GM12878 (cell line): ENCODE measurements at regions not wholly inside any gene's neighbourhood (a gene's known extent, or its start where the extent isn't known, plus 50 kb on each side); places are given as distances from the start of the nearest gene placed in this dataset.

ENCODE experiments used
- ATAC-seq: fragments of 200-7000 bp; cut with Tn5 transposase; 3 replicates; pipeline ENCODE4 v1.9.1; 2020; ENCODE audit warnings: mild to moderate bottlenecking, moderate library complexity
- BruUV-seq: library from RNA; stranded (reverse); fragments of 400-500 nt; replicated peaks from 2 replicates; lab custom pipeline; 2021; lab: Mats Ljungman, UMichigan
- CTCF ChIA-PET: fragments of 300-600 bp; sonication (Branson Sonifier 250); formaldehyde crosslinking; extraction: SDS; loops from one replicate; lab custom pipeline; 2021; ENCODE audit warnings: inconsistent platforms; lab: Yijun Ruan, JAX
- POLR2A ChIA-PET: fragments of 350-600 bp; formaldehyde crosslinking; extraction: SDS; loops from one replicate; lab custom pipeline; 2021; ENCODE audit warnings: inconsistent platforms; lab: Charles Lee
- RAD21 ChIA-PET: fragments of 300-600 bp; sonication (Branson Sonifier 250); formaldehyde crosslinking; loops from one replicate; lab custom pipeline; 2023; ENCODE audit warnings: antibody characterized with exemption; ENCODE audit not compliant: unreplicated experiment; lab: Charles Lee
- SMC1A ChIA-PET: fragments of 300-600 bp; sonication (Branson Sonifier 250); formaldehyde crosslinking; loops from one replicate; lab custom pipeline; 2023; ENCODE audit not compliant: unreplicated experiment, uncharacterized antibody; lab: Charles Lee
- DNase-seq: peaks from one replicate; pipeline ENCODE4 v3.0.0-alpha.2; 2011; ENCODE audit warnings: low read depth, low spot score
- FAIRE-seq: peaks from 3 replicates; lab custom pipeline; 2011; peaks lifted over from hg19 to GRCh38; lab: Jason Lieb, UNC
- H2AFZ ChIP-seq: 2 replicates; pipeline ENCODE4 v1.6.0; 2011; ENCODE audit warnings: low read depth, low read length, control low read depth; ENCODE audit not compliant: control insufficient read depth
- H3K27ac ChIP-seq: 2 replicates; pipeline ENCODE4 v1.5.1; 2011; ENCODE audit warnings: control low read depth; ENCODE audit not compliant: control insufficient read depth, insufficient read depth
- H3K27me3 ChIP-seq, 2 experiments: replicated peaks in 1 of 2; 2 replicates each; pipeline versions ENCODE4 v1.6.0 to v1.6.1; 2011; ENCODE audit warnings: low read length in 1 of 2; ENCODE audit not compliant: control insufficient read depth in 2 of 2, insufficient read depth in 2 of 2
- H3K36me3 ChIP-seq, 2 experiments: 2 replicates each; pipeline ENCODE4 v1.5.1; 2011; ENCODE audit warnings: low read length in 1 of 2; ENCODE audit not compliant: control insufficient read depth in 2 of 2, insufficient read depth in 2 of 2
- H3K4me1 ChIP-seq: 2 replicates; pipeline ENCODE4 v1.6.1; 2011; ENCODE audit warnings: mild to moderate bottlenecking, low read length, moderate library complexity, mixed read lengths; ENCODE audit not compliant: control insufficient read depth, insufficient read depth
- H3K4me2 ChIP-seq: 2 replicates; pipeline ENCODE4 v1.6.0; 2011; ENCODE audit warnings: control low read depth; ENCODE audit not compliant: control insufficient read depth, insufficient read depth
- H3K4me3 ChIP-seq: fragments of 200-600 bp; sonication (generic); 2 replicates; pipeline ENCODE4 v1.5.1; 2016
- H3K79me2 ChIP-seq: 2 replicates; pipeline ENCODE4 v1.6.0; 2011; ENCODE audit warnings: low read length; ENCODE audit not compliant: control insufficient read depth, insufficient read depth
- H3K9ac ChIP-seq: 2 replicates; pipeline ENCODE4 v1.8.0; 2011; ENCODE audit warnings: low read length, control low read depth, mixed read lengths; ENCODE audit not compliant: control insufficient read depth, insufficient read depth
- H3K9me3 ChIP-seq: replicated peaks from 3 replicates; pipeline ENCODE4 v1.5.1; 2011; ENCODE audit warnings: mild to moderate bottlenecking, low read length; ENCODE audit not compliant: control insufficient read depth, insufficient read depth
- H4K20me1 ChIP-seq: 2 replicates; pipeline ENCODE4 v1.6.0; 2011; ENCODE audit not compliant: control insufficient read depth, insufficient read depth
- BHLHE40 ChIP-seq, 2 experiments: fragments of 450-650 bp in 1 of 2; IDR thresholded peaks; 2 replicates each; pipeline ENCODE4 v1.6.1; 2011 to 2017; ENCODE audit warnings: low read depth in 2 of 2, borderline replicate concordance in 1 of 2, improper control_type of control experiment in 1 of 2, low read length in 1 of 2, mild to moderate bottlenecking in 1 of 2
- CHD2 ChIP-seq: IDR thresholded peaks from 2 replicates; pipeline ENCODE4 v1.6.1; 2011; ENCODE audit warnings: low read depth, low read length, improper control_type of control experiment, borderline replicate concordance
- EP300 ChIP-seq, 2 experiments: fragments of 150-350 bp in 1 of 2; IDR thresholded peaks; 2 replicates each; pipeline ENCODE4 v1.6.1; 2011 to 2012; ENCODE audit warnings: low read depth in 2 of 2, low read length in 2 of 2, borderline replicate concordance in 1 of 2, improper control_type of control experiment in 1 of 2, inconsistent platforms in 1 of 2; ENCODE audit not compliant: control insufficient read depth in 1 of 2
- FOXK2 ChIP-seq: fragments of 450-650 bp; IDR thresholded peaks from 2 replicates; pipeline ENCODE4 v1.6.1; 2017; ENCODE audit warnings: mild to moderate bottlenecking, moderate library complexity
- MTA3 ChIP-seq: IDR thresholded peaks from 2 replicates; pipeline ENCODE4 v1.6.1; 2012; ENCODE audit warnings: low read length, inconsistent platforms, borderline replicate concordance
- MYB ChIP-seq: fragments of 150-350 bp; IDR thresholded peaks from 2 replicates; pipeline ENCODE4 v1.6.1; 2014; ENCODE audit warnings: mild to moderate bottlenecking, low read depth, low read length, borderline replicate concordance
- NRF1 ChIP-seq: conservative IDR thresholded peaks from 2 replicates; pipeline ENCODE4 v1.6.1; 2011; ENCODE audit warnings: mild to moderate bottlenecking, low read depth, low read length, improper control_type of control experiment
- TCF12 ChIP-seq: IDR thresholded peaks from 2 replicates; pipeline ENCODE4 v1.6.1; 2011; ENCODE audit warnings: low read depth, mild to moderate bottlenecking, low read length
- YY1 ChIP-seq: IDR thresholded peaks from 2 replicates; pipeline ENCODE4 v1.6.1; 2011; ENCODE audit warnings: low read depth, mild to moderate bottlenecking, low read length
- ZSCAN29 ChIP-seq: fragments of 450-650 bp; IDR thresholded peaks from 2 replicates; pipeline ENCODE4 v1.6.1; 2017; ENCODE audit warnings: mild to moderate bottlenecking, moderate library complexity
- WGBS: methylation state at CpG from one replicate; pipeline ENCODE4 v1.1.6; 2016; ENCODE audit warnings: low lambda C conversion rate; ENCODE audit not compliant: insufficient replicate concordance, insufficient coverage; ENCODE audit errors: missing lambda C conversion rate; 5-methylcytosine and 5-hydroxymethylcytosine counted together
- in situ Hi-C: fragments of 300-500 bp; cut with MboI; formaldehyde crosslinking; loops from 9 replicates; pipeline ENCODE4 v1.14.3; 2018; ENCODE audit warnings: mixed read lengths
- intact Hi-C: fragments of 100-400 bp; cut with micrococcal nuclease; formaldehyde crosslinking; loops from one replicate; pipeline ENCODE4 v1.14.2; 2022; ENCODE audit not compliant: unreplicated experiment
- TF ChIP-seq, protein P1 (sequence below): fragments of 450-650 bp; formaldehyde crosslinking; IDR thresholded peaks from 2 replicates; pipeline ENCODE4 v1.5.0; 2022; ENCODE audit warnings: mild to moderate bottlenecking, missing genetic modification characterization
- TF ChIP-seq, protein P2 (sequence below): IDR thresholded peaks from 2 replicates; pipeline ENCODE4 v1.6.1; 2012; ENCODE audit warnings: low read depth, low read length, improper control_type of control experiment
- TF ChIP-seq, protein P3 (sequence below): fragments of 450-650 bp; formaldehyde crosslinking; IDR thresholded peaks from 2 replicates; pipeline ENCODE4 v1.4.0; 2022; ENCODE audit warnings: mild to moderate bottlenecking, moderate library complexity
- TF ChIP-seq, protein P4 (sequence below): IDR thresholded peaks from 2 replicates; pipeline ENCODE4 v1.6.1; 2011; ENCODE audit warnings: borderline replicate concordance, low read depth, mild to moderate bottlenecking, moderate library complexity, mixed read lengths, low read length; ENCODE audit not compliant: insufficient read depth; ENCODE audit errors: extremely low read length

DNA sequence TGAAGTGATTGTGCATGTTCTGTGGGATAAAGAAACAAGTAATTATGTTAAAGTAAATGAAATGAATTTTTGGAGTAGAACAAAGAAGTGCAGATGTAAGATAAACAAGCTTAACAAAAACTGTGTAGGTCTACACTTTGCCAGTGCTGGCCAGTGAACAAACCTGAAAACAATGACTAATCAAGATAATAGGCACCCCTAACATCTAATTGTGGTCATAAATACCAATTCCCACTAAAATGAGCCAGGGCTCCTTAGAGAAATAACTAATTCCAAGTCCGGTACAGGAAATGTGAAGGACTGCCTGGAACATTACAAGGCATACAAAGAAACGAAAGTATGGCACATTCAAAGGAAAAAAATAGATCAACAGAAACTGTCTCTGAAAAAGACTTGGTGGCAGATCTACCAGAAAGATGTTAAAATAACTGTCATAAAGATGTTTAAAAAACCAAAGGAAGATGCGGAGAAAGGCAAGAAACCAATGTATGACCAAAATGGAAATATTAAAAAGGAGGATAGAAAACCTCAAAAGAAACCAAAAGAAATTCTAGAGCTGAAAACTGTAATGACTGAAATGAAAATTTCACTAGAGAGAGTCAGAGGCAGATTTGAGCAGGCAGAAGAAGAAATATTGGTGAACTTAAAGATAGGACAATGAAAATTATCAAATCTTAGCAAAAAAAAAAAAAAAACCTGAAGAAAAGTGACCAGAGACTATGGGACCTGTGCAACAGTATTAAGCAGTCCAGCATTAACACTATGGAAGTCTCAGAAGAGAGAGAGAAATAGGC, 94.7 kb upstream of the SLC66A3 start:
- CTCF ChIA-PET, result no interaction called here
- FAIRE-seq, result no peak
- POLR2A ChIA-PET, result no interaction called here
- Histone ChIP-seq H3K27ac (no peak overlapping the region), H3K4me2 (no peak overlapping the region), H3K9me3 (no peaks in the 10 kb centered on the region; the same call in 2 of the 3 replicates), H3K4me1 (no peaks in the 10 kb centered on the region), H3K27me3 (peaks cover 2 to 5% of the 10 kb centered on the region in 2 experiments; a peak in 3 of 4 replicates), H3K79me2 (no peaks in the 10 kb centered on the region), H4K20me1 (no peaks in the 10 kb centered on the region), H3K4me3 (no peak overlapping the region), H2AFZ (no peak overlapping the region), H3K9ac (no peak overlapping the region), H3K36me3 (no peaks in the 10 kb centered on the region)
- RAD21 ChIA-PET, result no interaction called here
- DNase-seq, result no peak
- no peak for ATAC-seq
- WGBS, result 19% methylated on average over 3 of the region's 3 CpGs
- intact Hi-C loops, result no loop called here
- SMC1A ChIA-PET, result no interaction called here
- in situ Hi-C loops, result no loop called here
- no TSS peak for BruUV-seq
- TF ChIP-seq, protein P1, sequence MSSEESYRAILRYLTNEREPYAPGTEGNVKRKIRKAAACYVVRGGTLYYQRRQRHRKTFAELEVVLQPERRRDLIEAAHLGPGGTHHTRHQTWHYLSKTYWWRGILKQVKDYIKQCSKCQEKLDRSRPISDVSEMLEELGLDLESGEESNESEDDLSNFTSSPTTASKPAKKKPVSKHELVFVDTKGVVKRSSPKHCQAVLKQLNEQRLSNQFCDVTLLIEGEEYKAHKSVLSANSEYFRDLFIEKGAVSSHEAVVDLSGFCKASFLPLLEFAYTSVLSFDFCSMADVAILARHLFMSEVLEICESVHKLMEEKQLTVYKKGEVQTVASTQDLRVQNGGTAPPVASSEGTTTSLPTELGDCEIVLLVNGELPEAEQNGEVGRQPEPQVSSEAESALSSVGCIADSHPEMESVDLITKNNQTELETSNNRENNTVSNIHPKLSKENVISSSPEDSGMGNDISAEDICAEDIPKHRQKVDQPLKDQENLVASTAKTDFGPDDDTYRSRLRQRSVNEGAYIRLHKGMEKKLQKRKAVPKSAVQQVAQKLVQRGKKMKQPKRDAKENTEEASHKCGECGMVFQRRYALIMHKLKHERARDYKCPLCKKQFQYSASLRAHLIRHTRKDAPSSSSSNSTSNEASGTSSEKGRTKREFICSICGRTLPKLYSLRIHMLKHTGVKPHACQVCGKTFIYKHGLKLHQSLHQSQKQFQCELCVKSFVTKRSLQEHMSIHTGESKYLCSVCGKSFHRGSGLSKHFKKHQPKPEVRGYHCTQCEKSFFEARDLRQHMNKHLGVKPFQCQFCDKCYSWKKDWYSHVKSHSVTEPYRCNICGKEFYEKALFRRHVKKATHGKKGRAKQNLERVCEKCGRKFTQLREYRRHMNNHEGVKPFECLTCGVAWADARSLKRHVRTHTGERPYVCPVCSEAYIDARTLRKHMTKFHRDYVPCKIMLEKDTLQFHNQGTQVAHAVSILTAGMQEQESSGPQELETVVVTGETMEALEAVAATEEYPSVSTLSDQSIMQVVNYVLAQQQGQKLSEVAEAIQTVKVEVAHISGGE, result no peak
- TF ChIP-seq YY1, result no peak
- no peak for TF ChIP-seq BHLHE40 (IDR thresholded peaks at IDR 0.05; ENCODE audit: borderline replicate concordance in 1 of 2, low read depth in 2 of 2, low read length in 1 of 2)
- no peak for TF ChIP-seq TCF12
- TF ChIP-seq, protein P2, sequence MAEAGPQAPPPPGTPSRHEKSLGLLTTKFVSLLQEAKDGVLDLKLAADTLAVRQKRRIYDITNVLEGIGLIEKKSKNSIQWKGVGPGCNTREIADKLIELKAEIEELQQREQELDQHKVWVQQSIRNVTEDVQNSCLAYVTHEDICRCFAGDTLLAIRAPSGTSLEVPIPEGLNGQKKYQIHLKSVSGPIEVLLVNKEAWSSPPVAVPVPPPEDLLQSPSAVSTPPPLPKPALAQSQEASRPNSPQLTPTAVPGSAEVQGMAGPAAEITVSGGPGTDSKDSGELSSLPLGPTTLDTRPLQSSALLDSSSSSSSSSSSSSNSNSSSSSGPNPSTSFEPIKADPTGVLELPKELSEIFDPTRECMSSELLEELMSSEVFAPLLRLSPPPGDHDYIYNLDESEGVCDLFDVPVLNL, result no peak
- no peak for TF ChIP-seq FOXK2
- TF ChIP-seq, protein P3, sequence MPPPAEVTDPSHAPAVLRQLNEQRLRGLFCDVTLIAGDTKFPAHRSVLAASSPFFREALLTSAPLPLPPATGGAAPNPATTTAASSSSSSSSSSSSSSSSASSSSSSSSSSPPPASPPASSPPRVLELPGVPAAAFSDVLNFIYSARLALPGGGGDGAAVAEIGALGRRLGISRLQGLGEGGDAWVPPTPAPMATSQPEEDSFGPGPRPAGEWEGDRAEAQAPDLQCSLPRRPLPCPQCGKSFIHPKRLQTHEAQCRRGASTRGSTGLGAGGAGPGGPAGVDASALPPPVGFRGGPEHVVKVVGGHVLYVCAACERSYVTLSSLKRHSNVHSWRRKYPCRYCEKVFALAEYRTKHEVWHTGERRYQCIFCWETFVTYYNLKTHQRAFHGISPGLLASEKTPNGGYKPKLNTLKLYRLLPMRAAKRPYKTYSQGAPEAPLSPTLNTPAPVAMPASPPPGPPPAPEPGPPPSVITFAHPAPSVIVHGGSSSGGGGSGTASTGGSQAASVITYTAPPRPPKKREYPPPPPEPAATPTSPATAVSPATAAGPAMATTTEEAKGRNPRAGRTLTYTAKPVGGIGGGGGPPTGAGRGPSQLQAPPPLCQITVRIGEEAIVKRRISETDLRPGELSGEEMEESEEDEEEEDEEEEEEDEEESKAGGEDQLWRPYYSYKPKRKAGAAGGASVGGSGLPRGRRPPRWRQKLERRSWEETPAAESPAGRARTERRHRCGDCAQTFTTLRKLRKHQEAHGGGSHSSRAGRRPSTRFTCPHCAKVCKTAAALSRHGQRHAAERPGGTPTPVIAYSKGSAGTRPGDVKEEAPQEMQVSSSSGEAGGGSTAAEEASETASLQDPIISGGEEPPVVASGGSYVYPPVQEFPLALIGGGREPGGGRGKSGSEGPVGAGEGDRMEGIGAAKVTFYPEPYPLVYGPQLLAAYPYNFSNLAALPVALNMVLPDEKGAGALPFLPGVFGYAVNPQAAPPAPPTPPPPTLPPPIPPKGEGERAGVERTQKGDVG (CRISPR knock-in tag), result no peak
- TF ChIP-seq MTA3, result no peak
- no peak for TF ChIP-seq MYB
- TF ChIP-seq, protein P4, sequence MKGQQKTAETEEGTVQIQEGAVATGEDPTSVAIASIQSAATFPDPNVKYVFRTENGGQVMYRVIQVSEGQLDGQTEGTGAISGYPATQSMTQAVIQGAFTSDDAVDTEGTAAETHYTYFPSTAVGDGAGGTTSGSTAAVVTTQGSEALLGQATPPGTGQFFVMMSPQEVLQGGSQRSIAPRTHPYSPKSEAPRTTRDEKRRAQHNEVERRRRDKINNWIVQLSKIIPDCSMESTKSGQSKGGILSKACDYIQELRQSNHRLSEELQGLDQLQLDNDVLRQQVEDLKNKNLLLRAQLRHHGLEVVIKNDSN, result no peak
- TF ChIP-seq ZSCAN29, result no peak
- no peak for TF ChIP-seq NRF1
- TF ChIP-seq CHD2, result no peak
- no peak for TF ChIP-seq EP300 (IDR thresholded peaks at IDR 0.05; ENCODE audit: borderline replicate concordance in 1 of 2, control insufficient read depth in 1 of 2, low read depth in 2 of 2, low read length in 2 of 2)
